T-helper 22 cell (primary cell): ENCODE measurements at regions not wholly inside any gene's neighbourhood (a gene's known extent, or its start where the extent isn't known, plus 50 kb on each side); places are given as distances from the start of the nearest gene placed in this dataset.

Source experiments
- DNase-seq: peaks from one replicate; pipeline ENCODE4 v3.0.0-alpha.2; 2020; ENCODE audit warnings: low read depth

DNA sequence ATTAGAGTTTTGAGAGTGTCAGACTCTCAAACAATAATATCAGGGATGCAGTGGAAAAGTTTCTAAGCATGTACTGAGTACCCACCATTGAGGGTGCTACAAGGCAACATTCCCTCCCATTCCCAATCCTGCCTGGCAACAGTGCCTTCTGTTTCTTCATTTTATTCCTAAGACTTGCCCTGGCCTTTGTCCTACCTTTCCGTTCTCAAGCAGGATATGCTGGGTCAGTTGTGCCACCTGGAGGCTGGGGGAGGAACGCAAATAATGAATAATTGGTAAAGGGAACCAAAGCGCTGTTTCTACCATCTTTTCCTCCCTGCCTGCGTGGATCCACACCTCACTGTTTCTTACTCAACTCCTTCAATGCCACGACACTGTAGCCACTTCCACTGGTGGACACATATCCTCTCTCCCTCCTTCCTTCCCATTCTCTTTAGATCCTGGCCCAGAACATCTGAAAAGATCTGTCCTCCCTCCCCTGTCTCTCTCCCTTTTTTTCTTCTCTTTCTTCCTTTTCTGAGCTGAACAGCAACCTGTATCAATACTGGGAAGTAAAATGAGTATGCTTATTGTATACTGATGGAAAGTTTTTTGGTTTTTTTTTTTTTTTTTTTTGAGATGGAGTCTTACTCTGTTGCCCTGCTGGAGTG, 149.5 kb downstream of the C9orf152 start:
- no peak for DNase-seq

- DNase-seq, result no peak
Observed at GRCh38 chr9:110059461-110059860, 148.5 kb downstream of the C9orf152 start.

GRCh38 chr9:110064803-110065202, 143.2 kb downstream of the C9orf152 start:
- DNase-seq, result no peak

GRCh38 chr9:110065532-110065931, 142.4 kb downstream of the C9orf152 start:
- no peak for DNase-seq

DNA sequence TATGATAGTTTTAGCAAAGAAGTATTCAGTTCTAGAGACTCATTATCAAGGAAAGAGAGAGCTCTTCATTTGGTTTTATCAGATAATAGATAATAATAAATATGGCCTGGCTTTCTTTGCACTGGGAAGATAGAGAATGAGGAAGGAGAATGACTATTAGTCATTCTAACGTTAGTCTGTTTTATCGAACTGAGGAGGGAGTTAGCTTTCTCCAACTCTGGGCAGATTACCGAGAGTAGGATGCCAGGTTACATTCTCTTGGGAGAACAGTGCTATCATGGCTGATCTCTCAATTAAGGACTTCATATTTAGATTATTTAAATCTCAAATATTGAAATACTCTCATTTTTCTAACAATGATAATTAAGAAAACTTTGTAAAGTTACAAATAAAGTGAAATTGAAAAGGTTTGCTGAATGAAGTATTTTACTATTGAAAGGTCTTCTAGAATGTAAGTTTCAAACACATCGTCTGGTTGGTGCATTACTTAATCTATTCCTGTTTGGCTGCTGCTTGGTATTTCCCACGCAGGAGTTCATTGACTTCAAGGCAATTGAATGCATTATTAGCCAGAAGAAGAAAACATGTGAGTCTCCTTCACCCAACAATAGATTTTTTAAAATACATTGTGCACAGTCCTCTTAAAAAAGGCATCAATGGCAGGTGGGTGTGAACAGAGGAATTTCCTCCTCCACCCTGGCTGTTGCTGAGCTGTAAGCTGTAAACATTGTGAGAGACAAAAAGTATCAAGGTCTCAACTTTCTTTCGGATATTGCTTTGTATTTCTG, 140.8 kb downstream of the C9orf152 start:
- no peak for DNase-seq

DNA sequence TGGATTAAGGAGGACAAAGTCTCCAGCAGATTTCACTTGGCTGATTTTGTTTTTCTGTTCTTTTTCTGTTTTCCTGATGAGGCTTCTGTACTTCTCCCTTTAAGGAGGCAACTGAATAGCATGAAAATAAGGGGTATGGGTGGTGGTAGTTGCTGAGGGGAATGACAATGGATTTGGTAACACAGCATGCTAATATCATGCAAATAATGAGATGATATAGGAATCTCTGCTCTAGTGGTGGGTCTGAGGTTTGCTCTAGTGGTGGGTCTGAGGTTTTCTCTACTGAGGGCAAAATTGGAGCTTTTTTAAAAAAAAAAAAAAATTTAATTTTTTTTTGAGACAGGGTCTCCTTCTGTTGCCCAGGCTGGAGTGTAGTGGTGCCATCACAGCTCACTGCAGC, 139.7 kb downstream of the C9orf152 start:
- DNase-seq, result no peak

DNA sequence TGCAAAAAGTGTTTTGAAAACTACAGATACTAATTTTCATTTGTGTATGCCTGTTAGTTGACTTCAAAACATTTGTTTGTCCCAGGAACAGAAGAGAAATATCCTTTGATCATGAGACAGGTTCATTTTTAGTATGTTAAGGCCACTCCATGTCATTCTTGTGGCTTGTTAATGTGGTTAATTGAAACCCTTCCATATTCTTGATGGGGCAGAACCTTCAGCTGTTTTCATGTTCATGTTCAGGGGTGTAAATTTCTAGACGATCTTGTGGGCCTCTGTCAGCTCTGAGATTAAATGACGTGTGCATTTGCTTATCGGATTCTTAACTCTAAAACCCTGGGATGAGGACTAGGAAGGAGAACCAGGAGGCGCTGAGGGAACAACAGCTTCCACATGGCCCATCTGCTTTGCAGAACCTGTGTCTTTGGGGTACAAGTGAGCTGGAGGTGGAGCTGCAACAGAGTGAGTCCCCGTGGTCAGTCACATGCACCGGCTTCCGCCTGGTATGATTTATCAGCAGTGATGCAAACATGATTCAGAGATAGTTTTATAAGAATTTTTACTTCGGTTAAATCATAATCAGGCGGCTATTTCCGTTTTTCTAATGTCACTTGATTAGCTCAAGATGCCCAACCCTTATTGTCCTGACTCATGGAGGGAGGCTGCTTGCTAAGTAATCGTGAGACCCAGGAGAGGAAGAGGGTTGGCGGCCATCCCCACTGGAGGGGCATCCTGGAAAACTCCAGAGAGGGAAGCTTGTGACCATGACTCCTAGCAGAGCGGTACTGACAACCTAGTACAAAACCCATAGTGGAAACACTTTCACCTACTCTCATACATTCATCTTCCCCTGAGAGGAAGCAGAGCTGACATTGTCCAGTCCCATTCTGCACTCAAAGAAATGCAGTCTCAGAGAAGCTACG, 138.4 kb downstream of the C9orf152 start:
- DNase-seq, result no peak

DNA sequence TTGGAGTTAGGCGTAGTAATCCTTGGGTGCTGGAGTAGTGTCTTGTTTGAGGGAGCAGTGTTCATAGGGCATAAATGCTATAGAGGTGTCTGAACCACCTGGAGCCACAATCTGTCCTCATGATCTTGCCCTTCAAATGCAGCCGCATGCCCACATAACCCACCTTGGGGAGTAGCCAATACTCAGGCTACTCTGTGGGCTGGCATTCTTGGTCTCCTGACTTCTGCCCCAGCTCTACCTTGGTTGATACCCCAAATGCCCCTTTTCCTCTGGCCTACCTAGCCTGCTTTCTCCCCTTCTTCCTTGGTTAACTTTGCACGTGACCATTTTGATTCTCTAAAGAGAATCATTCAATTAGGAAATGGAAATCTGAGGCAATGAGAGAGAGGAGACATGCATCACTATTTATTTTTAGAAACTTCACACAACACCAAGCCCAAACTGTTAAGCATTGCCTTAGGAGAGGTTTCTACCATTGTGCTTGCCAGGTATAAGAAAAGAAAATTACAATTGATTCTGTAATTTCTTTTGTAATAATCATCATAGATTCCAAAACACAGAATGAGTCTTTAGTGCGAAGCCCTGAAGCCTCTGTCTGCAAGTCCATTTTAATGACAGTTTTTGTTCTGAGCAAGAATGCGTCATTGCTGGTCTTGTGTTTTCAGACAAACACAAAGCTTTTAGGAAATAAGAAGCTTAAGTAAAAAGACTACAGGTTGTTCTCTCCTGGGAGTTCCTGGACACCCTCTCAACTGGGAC, 135.2 kb downstream of the C9orf152 start:
- DNase-seq, result no peak

- DNase-seq, result no peak
Observed at GRCh38 chr9:110073356-110073905, 134.5 kb downstream of the C9orf152 start.

GRCh38 chr9:110076894-110077725, 130.8 kb downstream of the C9orf152 start:
- DNase-seq, result no peak

GRCh38 chr9:110077925-110078324, 130.0 kb downstream of the C9orf152 start:
- no peak for DNase-seq

DNA sequence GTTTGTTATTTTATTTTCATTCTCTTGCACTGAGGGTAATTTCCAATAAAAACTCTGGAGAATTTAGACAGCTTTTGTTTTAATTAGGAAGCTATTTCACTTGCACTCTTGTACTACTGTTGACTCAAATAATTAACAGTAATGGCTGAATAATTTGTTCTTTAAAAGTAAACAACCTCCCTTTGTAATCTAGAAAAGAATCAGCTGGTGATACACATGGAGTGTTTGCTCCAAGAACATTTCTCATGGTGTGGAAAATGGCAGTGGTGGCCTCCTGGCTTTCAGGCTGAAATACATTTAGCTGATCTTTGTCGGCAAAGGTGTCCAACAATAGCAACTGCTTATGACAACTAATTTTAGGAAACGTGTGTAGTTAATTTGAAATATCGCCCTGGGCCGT, 129.4 kb downstream of the C9orf152 start:
- DNase-seq, result no peak

GRCh38 chr9:110081395-110081794, 126.6 kb downstream of the C9orf152 start:
- no peak for DNase-seq

GRCh38 chr9:110083866-110084265, 124.1 kb downstream of the C9orf152 start:
- DNase-seq, result no peak

DNA sequence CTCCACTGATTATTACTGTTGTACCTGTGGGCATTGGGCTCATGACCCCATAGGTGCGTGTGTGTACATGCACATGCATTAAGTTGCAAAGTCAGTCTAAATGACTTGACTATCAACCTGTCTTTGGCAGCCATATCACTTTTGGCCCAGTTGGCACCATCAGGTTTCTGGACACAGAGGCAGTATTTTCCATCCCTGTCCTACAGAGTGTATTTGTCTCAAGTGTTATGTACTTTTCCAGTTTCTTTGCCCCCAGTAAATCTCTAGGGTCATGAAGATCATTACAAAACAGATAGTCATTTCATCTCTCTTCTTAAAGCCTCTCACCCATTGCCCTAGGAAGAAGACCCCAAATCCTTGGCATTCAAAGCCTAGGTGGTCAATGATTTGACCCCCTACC, 121.4 kb downstream of the C9orf152 start:
- no peak for DNase-seq

DNA sequence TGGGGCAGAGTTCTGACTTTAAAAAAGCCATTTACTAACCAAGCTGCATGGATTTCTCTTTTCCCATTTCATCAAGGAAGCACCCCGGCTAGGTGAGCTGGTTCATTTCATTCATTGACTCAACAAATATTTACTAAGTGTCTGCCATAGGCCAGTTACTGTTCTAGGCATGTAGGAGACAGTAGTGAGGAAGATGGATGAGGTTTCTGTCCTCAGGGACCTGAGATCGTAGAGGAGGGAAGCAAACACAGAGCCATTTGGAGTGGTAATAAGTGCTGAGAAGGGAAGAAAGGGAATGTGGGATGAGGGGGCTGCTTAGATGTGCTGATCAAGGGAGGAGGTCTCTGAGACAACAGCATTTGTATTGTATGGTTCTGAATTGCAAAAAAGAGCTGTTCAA, 120.4 kb downstream of the C9orf152 start:
- no peak for DNase-seq

- no peak for DNase-seq
Observed at GRCh38 chr9:110088099-110088498, 119.9 kb downstream of the C9orf152 start.

- no peak for DNase-seq
Observed at GRCh38 chr9:110089681-110090370, 118.1 kb downstream of the C9orf152 start.

DNA sequence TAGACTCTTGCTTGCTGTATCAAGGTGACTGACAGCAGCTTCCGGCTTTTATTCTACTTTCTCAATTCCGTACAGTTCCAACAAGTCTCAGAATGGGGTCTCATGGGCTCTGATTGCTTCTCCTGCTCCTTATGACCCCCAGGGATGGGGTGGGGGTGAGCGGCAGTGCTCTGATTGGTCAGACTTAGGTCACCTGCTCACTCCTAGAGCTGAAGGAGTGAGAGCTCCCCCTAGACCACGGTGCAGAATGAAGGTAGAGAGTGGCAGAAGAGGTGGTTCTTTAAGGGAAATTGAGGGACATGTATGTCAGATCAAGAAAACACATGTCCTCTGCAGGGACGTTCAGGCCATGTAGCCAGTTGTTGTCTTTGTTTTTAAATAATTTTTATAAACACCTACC, 115.2 kb downstream of the C9orf152 start:
- DNase-seq, result no peak

DNA sequence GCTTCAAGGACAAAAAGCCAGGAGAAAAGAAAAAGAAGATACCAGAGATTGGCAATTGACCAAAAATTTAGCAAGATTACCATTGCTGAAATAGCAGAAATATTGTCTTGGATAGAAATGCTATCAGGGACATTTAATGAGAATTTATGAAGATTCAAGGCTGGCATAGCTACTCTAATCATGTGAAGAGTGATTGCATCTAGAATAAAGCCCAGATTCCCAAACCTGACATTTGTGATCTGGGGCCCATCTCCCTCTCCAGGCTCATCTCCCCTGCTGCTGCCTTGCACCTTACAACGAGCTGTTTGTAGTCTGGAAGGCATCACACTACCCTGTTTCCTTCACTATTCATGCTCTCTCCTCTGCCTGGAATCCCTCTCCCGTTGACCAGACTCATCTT, 114.5 kb downstream of the C9orf152 start:
- DNase-seq, result no peak
